ENCODE measurements at regions not wholly inside any gene's neighbourhood (a gene's known extent, or its start where the extent isn't known, plus 50 kb on each side); places are given as distances from the start of the nearest gene placed in this dataset.

- Histone ChIP-seq H3K27me3 (no peaks in the 10 kb centered on the region), H3K36me3 (no peaks in the 10 kb centered on the region), H3K27ac (no peak overlapping the region), H3K9me3 (no peaks in the 10 kb centered on the region), H3K4me3 (no peak overlapping the region), H3K4me1 (ENCODE audit: insufficient read depth) (no peaks in the 10 kb centered on the region)
- WGBS, 3 donors: 80 to 83% (median 82%) methylated on average over 11 of the region's 11 CpGs
- no peak for DNase-seq
- no peak for TF ChIP-seq EP300 (IDR thresholded peaks at IDR 0.05)
- TF ChIP-seq POLR2A (IDR thresholded peaks at IDR 0.05): no peak
- TF ChIP-seq, protein P1, sequence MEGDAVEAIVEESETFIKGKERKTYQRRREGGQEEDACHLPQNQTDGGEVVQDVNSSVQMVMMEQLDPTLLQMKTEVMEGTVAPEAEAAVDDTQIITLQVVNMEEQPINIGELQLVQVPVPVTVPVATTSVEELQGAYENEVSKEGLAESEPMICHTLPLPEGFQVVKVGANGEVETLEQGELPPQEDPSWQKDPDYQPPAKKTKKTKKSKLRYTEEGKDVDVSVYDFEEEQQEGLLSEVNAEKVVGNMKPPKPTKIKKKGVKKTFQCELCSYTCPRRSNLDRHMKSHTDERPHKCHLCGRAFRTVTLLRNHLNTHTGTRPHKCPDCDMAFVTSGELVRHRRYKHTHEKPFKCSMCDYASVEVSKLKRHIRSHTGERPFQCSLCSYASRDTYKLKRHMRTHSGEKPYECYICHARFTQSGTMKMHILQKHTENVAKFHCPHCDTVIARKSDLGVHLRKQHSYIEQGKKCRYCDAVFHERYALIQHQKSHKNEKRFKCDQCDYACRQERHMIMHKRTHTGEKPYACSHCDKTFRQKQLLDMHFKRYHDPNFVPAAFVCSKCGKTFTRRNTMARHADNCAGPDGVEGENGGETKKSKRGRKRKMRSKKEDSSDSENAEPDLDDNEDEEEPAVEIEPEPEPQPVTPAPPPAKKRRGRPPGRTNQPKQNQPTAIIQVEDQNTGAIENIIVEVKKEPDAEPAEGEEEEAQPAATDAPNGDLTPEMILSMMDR (IDR thresholded peaks at IDR 0.05): no peak
- intact Hi-C loops (cut with DNase I): no loop called here
These were observed 435.7 kb upstream of the PFKP start for GRCh38 chr10:2631557-2632205.

DNA sequence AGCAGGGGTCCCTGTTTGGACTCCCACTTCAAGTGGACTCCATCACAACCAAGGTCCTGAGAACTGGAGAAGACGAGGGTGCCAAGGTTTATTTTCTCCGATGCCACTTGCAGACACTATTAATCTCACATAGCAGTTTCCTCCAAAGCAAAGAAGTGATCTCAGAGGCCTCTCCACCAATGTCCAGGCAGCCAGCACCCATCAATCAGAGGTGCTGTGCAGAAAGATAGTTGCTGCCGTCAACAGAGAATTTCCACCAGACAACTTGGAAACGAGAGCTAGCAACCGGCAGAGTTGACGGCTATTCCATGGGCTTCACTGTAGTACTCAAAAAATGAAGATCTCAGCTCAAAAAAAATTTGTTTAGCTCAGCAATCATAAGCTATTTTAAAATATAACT lies 438.6 kb upstream of the PFKP start:
- H3K9me3 ChIP-seq: no peaks in the 10 kb centered on the region
- no peak overlapping the region for H3K4me3 ChIP-seq
- no peaks in the 10 kb centered on the region for H3K4me1 ChIP-seq (ENCODE audit: insufficient read depth)
- no peak for TF ChIP-seq EP300 (IDR thresholded peaks at IDR 0.05)
- TF ChIP-seq, protein P1 (IDR thresholded peaks at IDR 0.05): no peak
- no peak for TF ChIP-seq POLR2A (IDR thresholded peaks at IDR 0.05)
- no peak for DNase-seq
- intact Hi-C loops (cut with DNase I): no loop called here
- H3K27me3 ChIP-seq: no peaks in the 10 kb centered on the region
- H3K36me3 ChIP-seq: no peaks in the 10 kb centered on the region
- 74 to 86% (median 75%) methylated on average over 6 of the region's 6 CpGs for WGBS, 3 donors
- H3K27ac ChIP-seq: no peak overlapping the region

- intact Hi-C loops (cut with DNase I): no loop called here
- no peak for DNase-seq
- no peaks in the 10 kb centered on the region for H3K9me3 ChIP-seq
- TF ChIP-seq POLR2A (IDR thresholded peaks at IDR 0.05) (no peak), EP300 (IDR thresholded peaks at IDR 0.05) (no peak)
- TF ChIP-seq, protein P1 (IDR thresholded peaks at IDR 0.05): no peak
- no peaks in the 10 kb centered on the region for H3K36me3 ChIP-seq
- H3K4me3 ChIP-seq: no peak overlapping the region
- no peak overlapping the region for H3K27ac ChIP-seq
- H3K4me1 ChIP-seq (ENCODE audit: insufficient read depth): no peaks in the 10 kb centered on the region
- 58 to 89% (median 86%) methylated on average over 1 of the region's 1 CpG for WGBS, 3 donors
- H3K27me3 ChIP-seq: no peaks in the 10 kb centered on the region
These were observed 439.4 kb upstream of the PFKP start for GRCh38 chr10:2627969-2628368.

DNA sequence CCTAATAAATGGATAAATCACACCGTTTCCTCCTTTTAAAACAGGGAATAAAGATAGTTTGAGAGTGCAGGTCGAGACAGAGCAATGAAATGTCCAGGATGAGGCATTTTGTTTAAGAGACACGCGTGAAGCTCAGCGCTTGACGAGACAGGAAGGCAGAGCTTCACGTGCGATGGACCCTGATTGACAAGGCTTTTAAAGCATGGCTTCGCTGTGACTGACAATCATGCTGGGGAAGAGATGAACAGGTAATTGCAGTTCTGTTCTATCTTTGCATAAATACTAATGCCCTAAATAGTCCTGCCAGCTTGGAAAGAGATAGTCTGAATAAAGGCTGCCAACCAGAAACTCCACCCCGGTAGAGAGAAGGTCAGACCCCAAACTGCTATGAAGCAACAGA lies 442.3 kb upstream of the PFKP start:
- intact Hi-C loops (cut with DNase I): no loop called here
- no peaks in the 10 kb centered on the region for H3K27me3 ChIP-seq
- H3K36me3 ChIP-seq: no peaks in the 10 kb centered on the region

More for the DNA sequence above, 442.3 kb upstream of the PFKP start:
- Histone ChIP-seq H3K9me3 (no peaks in the 10 kb centered on the region), H3K27ac (no peak overlapping the region), H3K4me1 (ENCODE audit: insufficient read depth) (no peaks in the 10 kb centered on the region), H3K4me3 (no peak overlapping the region)
- 84 to 88% (median 88%) methylated on average over 10 of the region's 10 CpGs for WGBS, 3 donors
- TF ChIP-seq EP300 (IDR thresholded peaks at IDR 0.05) (no peak), POLR2A (IDR thresholded peaks at IDR 0.05) (no peak)
- TF ChIP-seq, protein P1 (IDR thresholded peaks at IDR 0.05): no peak
- DNase-seq: no peak
